HG02623 (cell line): ENCODE measurements at regions not wholly inside any gene's neighbourhood (a gene's known extent, or its start where the extent isn't known, plus 50 kb on each side); places are given as distances from the start of the nearest gene placed in this dataset.

Experiments
- ATAC-seq: cut with Tn5 transposase; IDR thresholded peaks from one replicate; pipeline ENCODE4 v1.9.1; 2021; ENCODE audit warnings: moderate library complexity; ENCODE audit not compliant: unreplicated experiment

- ATAC-seq: no peak
Observed at GRCh38 chr1:177586429-177586828, 383.4 kb downstream of the SEC16B start.

GRCh38 chr1:177585302-177586220 is 384.3 kb downstream of the SEC16B start:
- no peak for ATAC-seq

GRCh38 chr1:177573901-177574300 is 396.0 kb downstream of the SEC16B start:
- no peak for ATAC-seq

- ATAC-seq: no peak
Observed at GRCh38 chr1:177571485-177572076, 398.3 kb downstream of the SEC16B start.

GRCh38 chr1:177571076-177571475 is 398.8 kb downstream of the SEC16B start:
- ATAC-seq: no peak

GRCh38 chr1:177569476-177569875 is 398.7 kb downstream of the BRINP2 start:
- no peak for ATAC-seq

GRCh38 chr1:177568622-177569021 is 397.9 kb downstream of the BRINP2 start:
- ATAC-seq: no peak

- no peak for ATAC-seq
Observed at GRCh38 chr1:177567393-177567792, 396.6 kb downstream of the BRINP2 start.

- ATAC-seq: no peak
Observed at GRCh38 chr1:177566495-177566894, 395.7 kb downstream of the BRINP2 start.

GRCh38 chr1:177561436-177561835 is 390.7 kb downstream of the BRINP2 start:
- ATAC-seq: no peak

GRCh38 chr1:177558372-177558771 is 387.6 kb downstream of the BRINP2 start:
- no peak for ATAC-seq

- ATAC-seq: no peak
Observed at GRCh38 chr1:177556163-177556562, 385.4 kb downstream of the BRINP2 start.

- no peak for ATAC-seq
Observed at GRCh38 chr1:177547200-177547599, 376.4 kb downstream of the BRINP2 start.

GRCh38 chr1:177546346-177546745 is 375.6 kb downstream of the BRINP2 start:
- ATAC-seq: no peak

- ATAC-seq: no peak
Observed at GRCh38 chr1:177526201-177526600, 355.4 kb downstream of the BRINP2 start.

- no peak for ATAC-seq
Observed at GRCh38 chr1:177525176-177525575, 354.4 kb downstream of the BRINP2 start.

GRCh38 chr1:177517546-177517945 is 346.8 kb downstream of the BRINP2 start:
- no peak for ATAC-seq

- no peak for ATAC-seq
Observed at GRCh38 chr1:177514207-177514606, 343.4 kb downstream of the BRINP2 start.

GRCh38 chr1:177511036-177511435 is 340.3 kb downstream of the BRINP2 start:
- no peak for ATAC-seq

GRCh38 chr1:177505905-177506590 is 335.3 kb downstream of the BRINP2 start:
- ATAC-seq: no peak

- ATAC-seq: no peak
Observed at GRCh38 chr1:177495878-177496277, 325.1 kb downstream of the BRINP2 start.

GRCh38 chr1:177490786-177491185 is 320.0 kb downstream of the BRINP2 start:
- no peak for ATAC-seq
